ENCODE measurements at regions not wholly inside any gene's neighbourhood (a gene's known extent, or its start where the extent isn't known, plus 50 kb on each side); places are given as distances from the start of the nearest gene placed in this dataset.

- H2BK20ac ChIP-seq (ENCODE audit: low read depth, low read length, poor library complexity, severe bottlenecking) = no peak overlapping the region
- H4K8ac ChIP-seq (replicated peaks; ENCODE audit: insufficient read length, low read depth, low read length) = no peak overlapping the region
- H3K56ac ChIP-seq (ENCODE audit: insufficient read length, low read depth, low read length) = no peak overlapping the region
- no peak overlapping the region for H2BK120ac ChIP-seq (ENCODE audit: low read depth, low read length, poor library complexity, severe bottlenecking)
- no peak overlapping the region for H2BK12ac ChIP-seq (ENCODE audit: insufficient read length, low read depth, low read length)
- Mint-ChIP-seq H3K4me3 (no peak overlapping the region), H3K36me3 (ENCODE audit: insufficient read depth in 1 of 3, low read depth in 3 of 3) (peaks cover 3 to 6% (median 5%) of the 10 kb centered on the region in 3 experiments; a peak in 3 of 7 replicates), H3K9me3 (peaks cover 8 to 11% of the 10 kb centered on the region in 2 experiments), H3K4me1 (no peaks in the 10 kb centered on the region), H3K27me3 (ENCODE audit: low read depth) (peaks cover 13% of the 10 kb centered on the region), H3K27ac (no peak overlapping the region)
- H3K9ac ChIP-seq (ENCODE audit: extremely low read depth, insufficient read length, low read length) = no peak overlapping the region
- H3K18ac ChIP-seq (ENCODE audit: insufficient read length, low read depth, low read length) = no peak overlapping the region
- no peak for TF ChIP-seq CTCF (conservative IDR thresholded peaks at IDR 0.05)
- H2AFZ ChIP-seq (ENCODE audit: low read length) = no peak overlapping the region
- H2BK15ac ChIP-seq (ENCODE audit: low read depth, low read length) = no peak overlapping the region
- H3K23me2 ChIP-seq (ENCODE audit: insufficient read length, low read depth, low read length, poor library complexity, severe bottlenecking) = no peaks in the 10 kb centered on the region
- H3K4me2 ChIP-seq (ENCODE audit: insufficient read depth, insufficient read length, low read length) = no peak overlapping the region
- no peak overlapping the region for H3K4ac ChIP-seq (ENCODE audit: low read depth, low read length)
- H4K5ac ChIP-seq (ENCODE audit: insufficient read length, low read depth, low read length) = no peak overlapping the region
- H3K23ac ChIP-seq (ENCODE audit: insufficient read length, low read depth, low read length) = no peak overlapping the region
- WGBS (ENCODE audit: extremely low coverage, insufficient read length, low lambda C conversion rate) = no CpG with 5 or more reads among the region's 3 CpGs
- no peak for DNase-seq
- H3K27ac ChIP-seq (ENCODE audit: insufficient read length, low read depth, low read length) = no peak overlapping the region
- no peaks in the 10 kb centered on the region for H3K79me2 ChIP-seq (ENCODE audit: insufficient read depth, low read length)
- H4K91ac ChIP-seq (ENCODE audit: insufficient read length, low read depth, low read length) = no peak overlapping the region
- H3K27me3 ChIP-seq (ENCODE audit: insufficient read depth, low read length) = no peaks in the 10 kb centered on the region
- no peaks in the 10 kb centered on the region for H4K20me1 ChIP-seq (ENCODE audit: control insufficient read depth, insufficient read depth, insufficient read length)
- no peak overlapping the region for H2BK5ac ChIP-seq (ENCODE audit: insufficient read length, low read length)
- no peaks in the 10 kb centered on the region for H3K79me1 ChIP-seq (ENCODE audit: insufficient read depth, low read depth, low read length, poor library complexity, severe bottlenecking)
- H2AK5ac ChIP-seq (ENCODE audit: insufficient read length, low read length) = no peak overlapping the region
- no peak overlapping the region for H3T11ph ChIP-seq (ENCODE audit: low read length)
- H3K9me3 ChIP-seq (ENCODE audit: control insufficient read depth, low read depth, low read length) = no peaks in the 10 kb centered on the region
- no peaks in the 10 kb centered on the region for H3K4me1 ChIP-seq (ENCODE audit: insufficient read depth, low read length)
- H3K14ac ChIP-seq (ENCODE audit: insufficient read depth, low read length) = no peak overlapping the region
These were observed 69.6 kb upstream of the ALDH1B1 start for GRCh38 chr9:38322937-38323336.

All from H9 (cell line).